Keratinocyte (primary cell): ENCODE measurements at regions not wholly inside any gene's neighbourhood (a gene's known extent, or its start where the extent isn't known, plus 50 kb on each side); places are given as distances from the start of the nearest gene placed in this dataset.

Source experiments
- DNase-seq: peaks from one replicate; pipeline ENCODE4 v3.0.0-alpha.2; 2011; ENCODE audit warnings: low read depth, missing footprints, low spot score
- FAIRE-seq: peaks from 2 replicates; lab custom pipeline; 2011; peaks lifted over from hg19 to GRCh38; lab: Jason Lieb, UNC
- H2AFZ ChIP-seq: 2 replicates; pipeline ENCODE4 v1.6.0; 2012; ENCODE audit warnings: low read length, control low read depth, inconsistent platforms; ENCODE audit not compliant: control insufficient read depth
- H3K27ac ChIP-seq: 2 replicates; pipeline ENCODE4 v1.5.1; 2011; ENCODE audit warnings: low read length; ENCODE audit not compliant: control insufficient read depth, insufficient read depth
- H3K27me3 ChIP-seq: 3 replicates; pipeline ENCODE4 v1.6.0; 2011; ENCODE audit warnings: low read length; ENCODE audit not compliant: control insufficient read depth, insufficient read depth; ENCODE audit errors: extremely low read depth
- H3K36me3 ChIP-seq, 2 experiments: 2 replicates in 1 of 2; 3 replicates in 1 of 2; pipeline ENCODE4 v1.5.1; 2011; ENCODE audit warnings: low read length in 2 of 2, mild to moderate bottlenecking in 1 of 2; ENCODE audit not compliant: control insufficient read depth in 2 of 2, insufficient read depth in 2 of 2; ENCODE audit errors: extremely low read depth in 1 of 2
- H3K4me1 ChIP-seq: 3 replicates; pipeline ENCODE4 v1.5.1; 2011; ENCODE audit warnings: low read length; ENCODE audit not compliant: control insufficient read depth, insufficient read depth; ENCODE audit errors: extremely low read depth
- H3K4me2 ChIP-seq: 3 replicates; pipeline ENCODE4 v1.6.0; 2011; ENCODE audit warnings: low read depth, low read length; ENCODE audit not compliant: control insufficient read depth, insufficient read depth; ENCODE audit errors: extremely low read depth
- H3K4me3 ChIP-seq, 3 experiments: fragments of 200-600 bp in 1 of 3; sonication (generic) in 1 of 3; 2 replicates in 2 of 3; 3 replicates in 1 of 3; pipeline ENCODE4 v1.5.1; 2011 to 2016; ENCODE audit warnings: low read length in 3 of 3, mild to moderate bottlenecking in 3 of 3, control low read depth in 2 of 3, inconsistent platforms in 1 of 3, low read depth in 1 of 3, mixed read lengths in 1 of 3, mixed run types in 1 of 3, moderate library complexity in 1 of 3; ENCODE audit not compliant: control insufficient read depth in 2 of 3, insufficient read depth in 2 of 3; ENCODE audit errors: extremely low read depth in 1 of 3
- H3K79me2 ChIP-seq: 2 replicates; pipeline ENCODE4 v1.6.0; 2012; ENCODE audit warnings: low read length; ENCODE audit not compliant: control insufficient read depth, insufficient read depth
- H3K9ac ChIP-seq: 3 replicates; pipeline ENCODE4 v1.6.0; 2011; ENCODE audit warnings: low read length; ENCODE audit not compliant: control insufficient read depth, insufficient read depth; ENCODE audit errors: extremely low read depth
- H3K9me1 ChIP-seq: 3 replicates; pipeline ENCODE4 v1.6.0; 2011; ENCODE audit warnings: low read length; ENCODE audit not compliant: control insufficient read depth, insufficient read depth; ENCODE audit errors: extremely low read depth
- H3K9me3 ChIP-seq: 2 replicates; pipeline ENCODE4 v1.5.1; 2012; ENCODE audit warnings: low read depth, low read length; ENCODE audit not compliant: control insufficient read depth
- H4K20me1 ChIP-seq: 3 replicates; pipeline ENCODE4 v1.6.0; 2011; ENCODE audit warnings: low read length; ENCODE audit not compliant: control insufficient read depth, insufficient read depth; ENCODE audit errors: extremely low read depth
- EZH2 ChIP-seq: IDR thresholded peaks from one replicate; pipeline ENCODE4 v1.6.1; 2012; ENCODE audit warnings: inconsistent platforms, mild to moderate bottlenecking, low read length, moderate library complexity
- dilution Hi-C: fragments of 300-500 bp; cut with MboI; formaldehyde crosslinking; loops from one replicate; pipeline ENCODE4 v1.7.0; 2020; ENCODE audit warnings: low sequenced_read_pairs; ENCODE audit not compliant: extremely low pct_ligation_motif_present
- TF ChIP-seq, protein P1 (sequence below), 3 experiments: IDR thresholded peaks in 1 of 3; conservative IDR thresholded peaks in 1 of 3; optimal IDR thresholded peaks in 1 of 3; 2 replicates in 2 of 3; 3 replicates in 1 of 3; pipeline versions ENCODE3 to v1.5.1; 2011; ENCODE audit warnings: low read length in 3 of 3, mild to moderate bottlenecking in 3 of 3, moderate library complexity in 2 of 3, control low read depth in 1 of 3, inconsistent platforms in 1 of 3; ENCODE audit not compliant: insufficient read depth in 2 of 3; ENCODE audit errors: extremely low read depth in 1 of 3

DNA sequence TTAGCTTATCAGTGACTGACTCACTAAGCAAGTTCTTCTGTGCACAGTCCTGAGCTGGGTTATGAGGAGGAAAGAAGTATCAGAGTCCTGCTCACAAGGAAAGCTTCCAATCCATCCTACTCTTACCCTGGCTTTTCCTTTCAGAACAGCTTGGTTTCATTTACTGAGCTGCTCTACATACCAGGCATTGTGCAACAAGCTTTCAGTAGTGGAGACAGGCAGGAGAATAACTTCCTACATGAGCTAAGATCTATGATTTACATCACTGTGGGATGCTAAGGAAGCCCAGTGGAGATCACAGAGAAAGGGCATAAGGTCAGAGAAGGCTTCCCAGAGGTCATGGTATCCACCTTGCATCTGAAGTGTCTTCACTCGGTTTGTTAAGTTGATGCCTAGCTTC lies 144.5 kb downstream of the MAP3K7 start:
- Histone ChIP-seq H3K9me1 (no peaks in the 10 kb centered on the region), H3K4me1 (no peaks in the 10 kb centered on the region), H3K79me2 (no peaks in the 10 kb centered on the region), H4K20me1 (no peaks in the 10 kb centered on the region), H3K4me3 (no peak overlapping the region), H2AFZ (no peak overlapping the region), H3K9ac (no peak overlapping the region), H3K27ac (no peak overlapping the region), H3K36me3 (no peaks in the 10 kb centered on the region), H3K27me3 (no peaks in the 10 kb centered on the region), H3K9me3 (no peaks in the 10 kb centered on the region), H3K4me2 (no peak overlapping the region)
- no peak for DNase-seq
- TF ChIP-seq EZH2: no peak
- TF ChIP-seq, protein P1, sequence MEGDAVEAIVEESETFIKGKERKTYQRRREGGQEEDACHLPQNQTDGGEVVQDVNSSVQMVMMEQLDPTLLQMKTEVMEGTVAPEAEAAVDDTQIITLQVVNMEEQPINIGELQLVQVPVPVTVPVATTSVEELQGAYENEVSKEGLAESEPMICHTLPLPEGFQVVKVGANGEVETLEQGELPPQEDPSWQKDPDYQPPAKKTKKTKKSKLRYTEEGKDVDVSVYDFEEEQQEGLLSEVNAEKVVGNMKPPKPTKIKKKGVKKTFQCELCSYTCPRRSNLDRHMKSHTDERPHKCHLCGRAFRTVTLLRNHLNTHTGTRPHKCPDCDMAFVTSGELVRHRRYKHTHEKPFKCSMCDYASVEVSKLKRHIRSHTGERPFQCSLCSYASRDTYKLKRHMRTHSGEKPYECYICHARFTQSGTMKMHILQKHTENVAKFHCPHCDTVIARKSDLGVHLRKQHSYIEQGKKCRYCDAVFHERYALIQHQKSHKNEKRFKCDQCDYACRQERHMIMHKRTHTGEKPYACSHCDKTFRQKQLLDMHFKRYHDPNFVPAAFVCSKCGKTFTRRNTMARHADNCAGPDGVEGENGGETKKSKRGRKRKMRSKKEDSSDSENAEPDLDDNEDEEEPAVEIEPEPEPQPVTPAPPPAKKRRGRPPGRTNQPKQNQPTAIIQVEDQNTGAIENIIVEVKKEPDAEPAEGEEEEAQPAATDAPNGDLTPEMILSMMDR (optimal IDR thresholded peaks at IDR 0.05 in 1 of 3, IDR thresholded peaks at IDR 0.05 in 1 of 3, conservative IDR thresholded peaks at IDR 0.05 in 1 of 3; ENCODE audit: extremely low read depth in 1 of 3, insufficient read depth in 2 of 3, low read length in 3 of 3): no peak
- FAIRE-seq: no peak
- dilution Hi-C loops: no loop called here

DNA sequence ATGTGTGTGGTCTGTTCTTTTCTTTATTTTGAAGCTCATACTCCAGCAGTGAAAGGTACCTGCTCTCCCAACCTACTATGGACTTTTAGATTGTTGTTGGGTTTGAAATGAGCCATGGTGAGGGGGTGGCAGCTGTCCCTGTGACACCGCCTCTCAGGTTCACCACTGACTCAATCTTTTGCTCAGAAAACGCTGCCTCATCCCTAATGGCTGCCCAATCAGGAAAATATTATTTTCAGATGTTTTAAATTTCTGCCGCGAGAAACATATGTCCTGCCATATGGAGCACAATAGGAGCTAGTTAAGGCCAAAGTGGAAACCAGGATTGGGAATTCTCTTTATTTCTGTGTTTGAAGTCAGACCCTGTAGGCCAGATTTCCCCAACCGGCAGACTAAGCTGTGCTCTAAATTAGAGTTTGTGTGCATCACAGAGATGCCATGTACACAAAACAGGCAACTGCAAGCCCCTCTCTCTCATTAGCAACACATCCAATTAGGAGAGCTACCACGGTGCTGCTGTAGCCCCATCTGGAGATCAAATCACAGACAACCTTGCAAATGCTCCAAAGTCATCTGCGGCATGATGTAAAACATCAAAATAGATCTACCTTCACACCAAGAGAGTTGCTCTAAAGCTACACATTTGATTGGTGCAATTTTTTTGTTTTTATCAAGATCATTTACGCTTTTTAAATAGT lies 144.1 kb upstream of the BACH2 start:
- Histone ChIP-seq H3K9ac (no peak overlapping the region), H3K4me2 (no peak overlapping the region), H3K4me1 (peaks cover 4% of the 10 kb centered on the region), H3K79me2 (no peaks in the 10 kb centered on the region), H2AFZ (no peak overlapping the region), H3K27ac (no peak overlapping the region), H3K9me3 (no peaks in the 10 kb centered on the region), H3K27me3 (no peaks in the 10 kb centered on the region), H4K20me1 (no peaks in the 10 kb centered on the region), H3K4me3 (no peak overlapping the region), H3K36me3 (no peaks in the 10 kb centered on the region), H3K9me1 (no peaks in the 10 kb centered on the region)
- DNase-seq (no peak), FAIRE-seq (no peak)
- dilution Hi-C loops: no loop called here
- no peak for TF ChIP-seq EZH2
- TF ChIP-seq, protein P1 (optimal IDR thresholded peaks at IDR 0.05 in 1 of 3, IDR thresholded peaks at IDR 0.05 in 1 of 3, conservative IDR thresholded peaks at IDR 0.05 in 1 of 3; ENCODE audit: extremely low read depth in 1 of 3, insufficient read depth in 2 of 3, low read length in 3 of 3): no peak
